DOHH2 (cell line): ENCODE measurements at regions not wholly inside any gene's neighbourhood (a gene's known extent, or its start where the extent isn't known, plus 50 kb on each side); places are given as distances from the start of the nearest gene placed in this dataset.

Experiments
- H3F3A ChIP-seq: fragments of 200-600 bp; sonication (generic), shearing (Covaris generic); 2 replicates; pipeline ENCODE4 v1.6.0; 2016; ENCODE audit warnings: antibody characterized with exemption, mild to moderate bottlenecking; ENCODE audit not compliant: control insufficient read depth, insufficient read depth
- H3K27ac ChIP-seq: fragments of 200-600 bp; sonication (generic); 2 replicates; pipeline ENCODE4 v1.5.1; 2014; ENCODE audit warnings: low read depth, mild to moderate bottlenecking, low read length, moderate library complexity
- H3K27me3 ChIP-seq: fragments of 200-600 bp; sonication (generic); 2 replicates; pipeline ENCODE4 v1.6.1; 2014; ENCODE audit warnings: mild to moderate bottlenecking, low read length, mixed read lengths; ENCODE audit not compliant: control insufficient read depth
- H3K36me3 ChIP-seq: fragments of 200-600 bp; sonication (generic); 2 replicates; pipeline ENCODE4 v1.6.1; 2014; ENCODE audit warnings: mild to moderate bottlenecking, low read length, moderate library complexity, mixed read lengths; ENCODE audit not compliant: control insufficient read depth
- H3K4me1 ChIP-seq: fragments of 200-600 bp; sonication (generic); 2 replicates; pipeline ENCODE4 v1.6.1; 2014; ENCODE audit warnings: mild to moderate bottlenecking, low read length, mixed read lengths; ENCODE audit not compliant: control insufficient read depth
- H3K4me2 ChIP-seq: fragments of 200-600 bp; sonication (generic); 2 replicates; pipeline ENCODE4 v1.6.0; 2014; ENCODE audit warnings: mild to moderate bottlenecking, low read length, moderate library complexity
- H3K4me3 ChIP-seq: fragments of 200-600 bp; sonication (generic); 2 replicates; pipeline ENCODE4 v1.5.1; 2014; ENCODE audit warnings: mild to moderate bottlenecking, low read length, mixed read lengths
- H3K79me2 ChIP-seq: fragments of 200-600 bp; sonication (generic); 2 replicates; pipeline ENCODE4 v1.6.1; 2014; ENCODE audit warnings: mild to moderate bottlenecking, low read length, mixed read lengths; ENCODE audit not compliant: control insufficient read depth
- H3K9me2 ChIP-seq: fragments of 200-600 bp; sonication (generic); replicated peaks from 2 replicates; pipeline ENCODE4 v1.6.1; 2014; ENCODE audit warnings: mild to moderate bottlenecking, low read length, mixed read lengths; ENCODE audit not compliant: control insufficient read depth
- H3K9me3 ChIP-seq: fragments of 200-600 bp; sonication (generic); 2 replicates; pipeline ENCODE4 v1.6.1; 2014; ENCODE audit warnings: antibody characterized with exemption, low read length, mixed read lengths; ENCODE audit not compliant: control insufficient read depth, insufficient read depth
- H4K20me1 ChIP-seq: fragments of 200-600 bp; sonication (generic); 2 replicates; pipeline ENCODE4 v1.6.0; 2014; ENCODE audit warnings: low read depth, mild to moderate bottlenecking, antibody characterized with exemption, low read length, moderate library complexity; ENCODE audit not compliant: control insufficient read depth, insufficient read depth
- EZH2phosphoT487 ChIP-seq: fragments of 200-600 bp; sonication (generic); IDR thresholded peaks from 2 replicates; pipeline ENCODE4 v1.6.1; 2017; ENCODE audit warnings: borderline replicate concordance, mild to moderate bottlenecking, antibody characterized with exemption, low read length, moderate library complexity, mixed read lengths
- TF ChIP-seq, protein P1 (sequence below): fragments of 200-600 bp; sonication (generic); IDR thresholded peaks from one replicate; pipeline ENCODE4 v1.5.1; 2014; ENCODE audit warnings: antibody characterized with exemption, mild to moderate bottlenecking, low read depth, low read length; ENCODE audit not compliant: poor library complexity, severe bottlenecking

DNA sequence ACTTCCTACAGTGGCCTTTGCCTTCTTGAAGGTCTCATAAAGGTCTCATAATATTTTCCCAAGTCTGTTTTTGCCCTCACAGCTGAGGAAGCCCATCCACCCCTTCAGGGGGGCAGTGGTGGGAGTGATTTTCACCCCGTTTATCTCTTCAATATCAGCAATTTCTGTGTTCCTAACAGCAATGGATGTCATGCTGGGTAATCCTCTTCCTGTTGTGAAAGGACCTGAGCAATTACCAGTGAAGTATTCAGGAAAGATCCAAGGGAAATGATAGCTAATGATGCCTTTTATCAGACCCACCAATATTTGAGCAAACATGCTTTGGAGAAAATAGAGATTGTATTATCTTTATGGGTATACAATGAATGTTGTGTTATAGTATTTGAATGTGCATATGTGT, 226.9 kb downstream of the INSC start:
- Histone ChIP-seq H3K4me2 (no peak overlapping the region), H3F3A (no peaks in the 10 kb centered on the region), H3K27me3 (no peaks in the 10 kb centered on the region), H3K36me3 (no peaks in the 10 kb centered on the region), H3K9me2 (no peaks in the 10 kb centered on the region), H4K20me1 (no peaks in the 10 kb centered on the region), H3K27ac (no peak overlapping the region), H3K79me2 (no peaks in the 10 kb centered on the region), H3K9me3 (no peaks in the 10 kb centered on the region), H3K4me3 (no peak overlapping the region), H3K4me1 (no peaks in the 10 kb centered on the region)
- TF ChIP-seq, protein P1, sequence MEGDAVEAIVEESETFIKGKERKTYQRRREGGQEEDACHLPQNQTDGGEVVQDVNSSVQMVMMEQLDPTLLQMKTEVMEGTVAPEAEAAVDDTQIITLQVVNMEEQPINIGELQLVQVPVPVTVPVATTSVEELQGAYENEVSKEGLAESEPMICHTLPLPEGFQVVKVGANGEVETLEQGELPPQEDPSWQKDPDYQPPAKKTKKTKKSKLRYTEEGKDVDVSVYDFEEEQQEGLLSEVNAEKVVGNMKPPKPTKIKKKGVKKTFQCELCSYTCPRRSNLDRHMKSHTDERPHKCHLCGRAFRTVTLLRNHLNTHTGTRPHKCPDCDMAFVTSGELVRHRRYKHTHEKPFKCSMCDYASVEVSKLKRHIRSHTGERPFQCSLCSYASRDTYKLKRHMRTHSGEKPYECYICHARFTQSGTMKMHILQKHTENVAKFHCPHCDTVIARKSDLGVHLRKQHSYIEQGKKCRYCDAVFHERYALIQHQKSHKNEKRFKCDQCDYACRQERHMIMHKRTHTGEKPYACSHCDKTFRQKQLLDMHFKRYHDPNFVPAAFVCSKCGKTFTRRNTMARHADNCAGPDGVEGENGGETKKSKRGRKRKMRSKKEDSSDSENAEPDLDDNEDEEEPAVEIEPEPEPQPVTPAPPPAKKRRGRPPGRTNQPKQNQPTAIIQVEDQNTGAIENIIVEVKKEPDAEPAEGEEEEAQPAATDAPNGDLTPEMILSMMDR, result no peak
- no peak for TF ChIP-seq EZH2phosphoT487

DNA sequence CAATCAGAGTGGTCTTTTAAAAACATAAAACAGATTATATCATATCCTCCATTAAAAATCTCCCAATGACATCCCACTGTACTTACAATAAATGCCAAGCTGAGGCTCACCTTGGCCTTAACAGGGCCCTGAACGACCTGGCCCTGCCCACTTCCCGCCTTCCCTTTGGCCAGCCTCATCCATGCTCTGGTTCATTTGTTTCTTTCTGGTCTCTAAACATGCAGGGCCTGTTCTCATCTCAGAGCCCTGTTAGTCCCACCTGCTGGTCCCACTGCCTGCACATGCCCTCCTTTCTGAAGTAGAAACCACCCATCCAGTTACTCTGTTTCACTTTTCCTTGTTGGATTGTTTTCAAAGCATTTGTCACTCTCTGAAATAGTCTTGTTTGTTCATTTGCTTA, 227.4 kb downstream of the INSC start:
- no peak overlapping the region for H3K27ac ChIP-seq
- H3K27me3 ChIP-seq, result no peaks in the 10 kb centered on the region
- H3K9me3 ChIP-seq, result no peaks in the 10 kb centered on the region
- no peaks in the 10 kb centered on the region for H3F3A ChIP-seq
- no peak overlapping the region for H3K4me3 ChIP-seq
- no peaks in the 10 kb centered on the region for H3K36me3 ChIP-seq
- TF ChIP-seq, protein P1, result no peak
- TF ChIP-seq EZH2phosphoT487, result no peak
- no peak overlapping the region for H3K4me2 ChIP-seq
- no peaks in the 10 kb centered on the region for H3K9me2 ChIP-seq
- no peaks in the 10 kb centered on the region for H4K20me1 ChIP-seq
- H3K4me1 ChIP-seq, result no peaks in the 10 kb centered on the region
- no peaks in the 10 kb centered on the region for H3K79me2 ChIP-seq

DNA sequence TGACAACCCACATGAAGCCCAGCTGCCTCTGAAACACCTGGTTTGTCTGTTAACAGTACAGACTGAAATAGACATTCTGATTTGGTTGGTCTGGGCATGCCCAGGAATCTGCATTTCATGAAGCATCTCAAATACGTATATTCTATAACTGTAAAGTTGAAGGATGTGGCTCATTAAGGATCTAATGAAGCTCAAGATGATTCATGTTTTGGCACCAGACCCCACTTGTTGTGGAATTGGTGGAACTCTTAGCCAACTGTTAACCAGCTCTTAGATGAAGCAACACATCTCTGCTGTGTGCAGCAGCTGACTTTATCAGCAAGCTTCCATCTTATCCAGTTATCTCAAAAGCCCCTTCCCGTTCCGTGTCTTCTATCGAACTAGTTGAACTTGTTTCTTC, 232.2 kb downstream of the INSC start:
- H3K9me3 ChIP-seq, result no peaks in the 10 kb centered on the region
- H3K27me3 ChIP-seq, result no peaks in the 10 kb centered on the region
- no peaks in the 10 kb centered on the region for H3K4me1 ChIP-seq
- no peaks in the 10 kb centered on the region for H3K79me2 ChIP-seq
- H3K4me3 ChIP-seq, result no peak overlapping the region
- H3K36me3 ChIP-seq, result no peaks in the 10 kb centered on the region
- no peaks in the 10 kb centered on the region for H3F3A ChIP-seq
- H3K27ac ChIP-seq, result no peak overlapping the region
- H3K4me2 ChIP-seq, result no peak overlapping the region
- no peaks in the 10 kb centered on the region for H3K9me2 ChIP-seq
- TF ChIP-seq, protein P1, result no peak
- no peak for TF ChIP-seq EZH2phosphoT487
- no peaks in the 10 kb centered on the region for H4K20me1 ChIP-seq
